IPS DF 19.7 (cell line): ENCODE measurements at regions not wholly inside any gene's neighbourhood (a gene's known extent, or its start where the extent isn't known, plus 50 kb on each side); places are given as distances from the start of the nearest gene placed in this dataset.

Experiments used
- DNase-seq: peaks from one replicate; pipeline ENCODE4 v3.0.0-alpha.2; 2013; ENCODE audit warnings: low read depth, low spot score

- no peak for DNase-seq
These were observed 644.6 kb upstream of the CHORDC1 start for GRCh38 chr11:90867416-90867815.

GRCh38 chr11:90856790-90857189 is 633.9 kb upstream of the CHORDC1 start:
- no peak for DNase-seq

- DNase-seq = no peak
These were observed 632.7 kb upstream of the CHORDC1 start for GRCh38 chr11:90855531-90855930.

GRCh38 chr11:90851196-90851595 is 628.3 kb upstream of the CHORDC1 start:
- DNase-seq = no peak

- no peak for DNase-seq
These were observed 626.5 kb upstream of the CHORDC1 start for GRCh38 chr11:90849312-90849711.

GRCh38 chr11:90847268-90847886 is 624.5 kb upstream of the CHORDC1 start:
- DNase-seq = no peak

- no peak for DNase-seq
These were observed 623.8 kb upstream of the CHORDC1 start for GRCh38 chr11:90846628-90847027.

GRCh38 chr11:90845799-90846198 is 623.0 kb upstream of the CHORDC1 start:
- DNase-seq = no peak

GRCh38 chr11:90845126-90845525 is 622.3 kb upstream of the CHORDC1 start:
- DNase-seq = no peak

- no peak for DNase-seq
These were observed 621.2 kb upstream of the CHORDC1 start for GRCh38 chr11:90844041-90844440.

GRCh38 chr11:90842681-90843080 is 619.8 kb upstream of the CHORDC1 start:
- DNase-seq = no peak

GRCh38 chr11:90840071-90840470 is 617.2 kb upstream of the CHORDC1 start:
- DNase-seq = no peak

- no peak for DNase-seq
These were observed 613.2 kb upstream of the CHORDC1 start for GRCh38 chr11:90836031-90836430.

- no peak for DNase-seq
These were observed 600.6 kb upstream of the CHORDC1 start for GRCh38 chr11:90823446-90823845.

GRCh38 chr11:90822996-90823395 is 600.1 kb upstream of the CHORDC1 start:
- DNase-seq = no peak

- DNase-seq = no peak
These were observed 595.4 kb upstream of the CHORDC1 start for GRCh38 chr11:90818196-90818745.

GRCh38 chr11:90809581-90809980 is 586.7 kb upstream of the CHORDC1 start:
- DNase-seq = no peak

- DNase-seq = no peak
These were observed 582.3 kb upstream of the CHORDC1 start for GRCh38 chr11:90805172-90805571.

- no peak for DNase-seq
These were observed 581.0 kb upstream of the CHORDC1 start for GRCh38 chr11:90803831-90804230.

GRCh38 chr11:90803366-90803765 is 580.5 kb upstream of the CHORDC1 start:
- DNase-seq = no peak

- DNase-seq = no peak
These were observed 575.9 kb upstream of the CHORDC1 start for GRCh38 chr11:90798769-90799168.

- no peak for DNase-seq
These were observed 572.9 kb upstream of the CHORDC1 start for GRCh38 chr11:90795746-90796145.

GRCh38 chr11:90788961-90789360 is 566.1 kb upstream of the CHORDC1 start:
- no peak for DNase-seq
